AG09309 (cell line): ENCODE measurements at regions not wholly inside any gene's neighbourhood (a gene's known extent, or its start where the extent isn't known, plus 50 kb on each side); places are given as distances from the start of the nearest gene placed in this dataset.

ENCODE experiments used
- DNase-seq: peaks from one replicate; pipeline ENCODE4 v3.0.0-alpha.2; 2010; ENCODE audit warnings: low read depth
- H3K4me3 ChIP-seq: 2 replicates; pipeline ENCODE4 v1.5.1; 2011; ENCODE audit warnings: mild to moderate bottlenecking, low read depth, low read length, moderate library complexity; ENCODE audit not compliant: control insufficient read depth
- CTCF ChIP-seq: IDR thresholded peaks from 2 replicates; pipeline ENCODE4 v1.5.1; 2011; ENCODE audit warnings: mild to moderate bottlenecking, low read depth, low read length, inconsistent platforms; ENCODE audit not compliant: insufficient read depth, control insufficient read depth; ENCODE audit errors: missing control alignments

GRCh38 chr4:11198516-11199305, 230.0 kb downstream of the HS3ST1 start:
- H3K4me3 ChIP-seq, result no peak overlapping the region
- DNase-seq, result no peak
- TF ChIP-seq CTCF, result no peak

GRCh38 chr4:11197631-11198341, 230.9 kb downstream of the HS3ST1 start:
- no peak for TF ChIP-seq CTCF
- no peak for DNase-seq
- H3K4me3 ChIP-seq, result no peak overlapping the region

GRCh38 chr4:11196927-11197522, 231.7 kb downstream of the HS3ST1 start:
- no peak for TF ChIP-seq CTCF
- no peak overlapping the region for H3K4me3 ChIP-seq
- DNase-seq, result no peak

- H3K4me3 ChIP-seq, result no peak overlapping the region
- TF ChIP-seq CTCF, result no peak
- DNase-seq, result no peak
Observed at GRCh38 chr4:11194431-11194830, 234.3 kb downstream of the HS3ST1 start.

- no peak overlapping the region for H3K4me3 ChIP-seq
- TF ChIP-seq CTCF, result no peak
- DNase-seq, result no peak
Observed at GRCh38 chr4:11189756-11190155, 238.9 kb downstream of the HS3ST1 start.

- DNase-seq, result no peak
- H3K4me3 ChIP-seq, result no peak overlapping the region
- TF ChIP-seq CTCF, result no peak
Observed at GRCh38 chr4:11183356-11183740, 245.3 kb downstream of the HS3ST1 start.
